DLD1 (cell line): ENCODE measurements at regions not wholly inside any gene's neighbourhood (a gene's known extent, or its start where the extent isn't known, plus 50 kb on each side); places are given as distances from the start of the nearest gene placed in this dataset.

Experiments used
- in situ Hi-C: cut with HindIII; loops from 2 replicates; pipeline ENCODE4 v1.10.0; 2017; ENCODE audit warnings: low sequenced_read_pairs

DNA sequence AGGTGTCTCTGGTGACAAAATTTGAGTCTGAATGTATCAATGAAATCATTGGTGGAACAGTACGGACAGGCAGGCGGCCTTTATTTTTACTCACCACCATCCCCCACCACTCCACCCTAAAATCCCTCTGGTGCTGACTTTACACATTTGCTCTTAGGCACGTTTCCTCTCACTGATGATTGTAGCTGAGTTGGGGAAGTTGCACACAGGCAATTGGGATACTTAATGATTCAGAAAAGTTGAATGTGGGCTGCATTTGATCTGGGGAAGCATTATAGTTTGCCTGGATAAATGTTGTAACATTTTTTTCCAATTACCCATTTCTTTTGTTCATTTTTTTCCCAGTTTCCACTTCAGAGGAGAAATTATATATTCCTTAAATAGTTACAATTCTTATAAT, 658.4 kb downstream of the TLR4 start:
- in situ Hi-C loops, result no loop called here

DNA sequence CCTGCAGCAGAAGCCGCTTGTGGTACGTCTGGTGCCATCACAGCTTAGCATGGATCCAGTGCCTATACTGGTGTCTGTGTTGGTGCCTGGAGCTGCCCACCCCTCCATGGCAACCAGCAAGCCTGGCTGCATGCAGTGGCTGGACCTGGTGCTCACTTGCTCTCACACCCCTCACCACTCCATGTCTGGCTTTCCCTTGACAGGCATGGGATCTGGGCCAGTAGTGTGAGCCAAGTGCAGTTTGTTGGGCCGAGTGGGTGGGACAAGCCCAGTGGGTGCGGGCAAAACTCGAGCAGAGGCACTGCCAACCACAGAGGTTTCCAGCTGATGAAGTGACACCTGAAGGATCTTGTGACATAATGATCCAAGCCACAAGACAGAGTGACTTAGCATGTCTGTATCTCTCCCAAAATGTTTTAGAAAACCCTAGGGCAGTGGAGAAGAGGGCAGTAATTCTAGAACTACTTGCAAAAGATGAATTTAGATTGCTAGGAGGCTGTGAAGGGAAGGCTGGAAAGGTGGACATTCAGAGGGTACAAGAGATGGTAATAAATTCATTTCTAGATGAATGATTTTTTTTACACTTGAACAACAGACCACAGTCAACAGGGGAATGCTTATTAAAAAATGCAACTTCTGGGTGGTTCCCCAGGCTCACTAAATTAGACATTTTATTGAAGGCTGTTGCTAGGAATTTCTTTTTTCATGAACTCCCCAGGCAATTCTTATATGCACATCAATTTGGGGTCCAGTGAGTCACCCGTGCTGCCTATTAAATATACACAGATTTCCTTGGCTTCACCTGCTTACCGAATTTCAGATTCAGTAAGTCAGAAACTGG, 660.3 kb downstream of the TLR4 start:
- in situ Hi-C loops, result no loop called here

DNA sequence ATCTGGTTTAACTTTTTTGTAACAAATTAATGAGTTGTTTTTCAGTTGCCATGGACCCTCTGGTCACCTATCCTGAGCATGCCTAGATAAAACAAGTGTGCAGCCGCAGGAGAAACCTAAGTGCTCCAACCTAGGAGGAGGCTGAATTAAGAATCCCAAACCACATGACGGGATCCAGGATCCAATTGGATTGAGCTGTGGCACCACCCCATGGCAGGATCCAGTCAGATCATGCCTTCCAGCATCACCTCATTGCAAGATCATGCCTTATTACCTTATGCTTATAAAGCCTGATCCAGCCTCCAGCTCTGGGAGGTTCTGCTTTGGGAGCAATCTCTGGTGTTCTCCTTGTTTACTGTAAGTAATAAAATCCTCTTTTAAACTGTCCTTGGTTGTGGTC, 662.0 kb downstream of the TLR4 start:
- in situ Hi-C loops, result no loop called here

DNA sequence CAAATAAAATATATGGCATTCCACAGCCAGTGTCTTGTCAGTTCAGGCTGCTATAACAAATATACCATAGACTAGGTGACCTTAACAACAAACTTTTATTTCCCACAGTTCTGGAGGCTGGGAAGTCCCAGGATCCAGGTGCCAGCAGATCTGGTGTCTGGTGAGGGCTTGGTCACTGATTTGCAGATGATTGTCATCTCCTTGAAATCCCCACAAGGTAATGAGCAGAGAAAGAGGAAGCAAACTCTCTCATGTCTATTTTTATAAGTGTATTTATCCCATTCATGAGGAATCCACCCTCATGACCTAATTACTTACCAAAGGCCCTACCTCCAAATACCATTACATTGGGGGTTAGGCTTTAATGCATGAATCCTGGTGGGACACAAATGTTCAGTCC, 663.2 kb downstream of the TLR4 start:
- in situ Hi-C loops, result no loop called here

DNA sequence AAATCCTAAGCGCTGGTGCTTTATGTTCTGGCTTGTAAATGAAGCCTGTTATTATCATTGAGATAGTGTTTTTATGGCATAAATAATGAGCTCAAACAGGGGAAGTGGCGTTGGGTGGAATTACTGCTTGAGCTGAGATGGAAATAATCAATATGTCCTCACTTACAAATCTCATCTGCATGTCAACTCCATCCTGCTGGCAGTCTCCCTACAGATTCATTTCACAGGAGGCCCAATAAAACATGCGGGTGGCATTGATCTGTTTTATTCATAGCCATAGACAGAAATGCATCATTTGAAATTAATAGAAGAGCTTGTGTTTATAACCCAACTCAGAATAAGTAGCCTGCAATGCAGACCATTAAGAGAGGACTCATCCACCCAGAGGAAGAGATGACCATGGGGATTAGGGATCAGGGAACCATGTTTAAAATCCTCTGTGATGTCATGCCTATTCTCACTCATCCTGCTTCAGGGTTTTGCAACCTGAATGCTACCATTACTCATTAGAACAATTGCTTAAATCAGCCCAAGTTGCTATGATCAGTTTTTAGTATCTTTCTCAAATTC, 680.4 kb downstream of the TLR4 start:
- in situ Hi-C loops, result no loop called here

DNA sequence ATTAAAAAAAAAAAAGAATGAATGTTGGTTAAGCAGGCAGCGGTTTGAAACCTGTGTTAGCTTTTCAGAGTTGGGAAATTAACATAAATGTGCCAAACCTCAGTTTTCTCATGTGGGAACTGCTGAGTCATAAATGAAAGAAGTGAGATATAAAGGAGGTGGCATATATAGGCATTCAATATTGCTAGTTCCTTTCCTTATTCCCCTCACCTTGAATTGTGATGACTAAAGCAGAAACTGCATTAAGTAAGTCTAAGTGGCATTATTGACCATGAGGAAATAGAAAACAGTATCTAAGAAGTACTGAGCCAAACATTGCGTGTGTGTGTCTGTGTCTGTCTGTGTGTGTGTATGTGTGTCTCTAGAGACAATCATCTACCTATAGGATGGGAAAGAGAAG, 691.2 kb downstream of the TLR4 start:
- in situ Hi-C loops, result no loop called here

DNA sequence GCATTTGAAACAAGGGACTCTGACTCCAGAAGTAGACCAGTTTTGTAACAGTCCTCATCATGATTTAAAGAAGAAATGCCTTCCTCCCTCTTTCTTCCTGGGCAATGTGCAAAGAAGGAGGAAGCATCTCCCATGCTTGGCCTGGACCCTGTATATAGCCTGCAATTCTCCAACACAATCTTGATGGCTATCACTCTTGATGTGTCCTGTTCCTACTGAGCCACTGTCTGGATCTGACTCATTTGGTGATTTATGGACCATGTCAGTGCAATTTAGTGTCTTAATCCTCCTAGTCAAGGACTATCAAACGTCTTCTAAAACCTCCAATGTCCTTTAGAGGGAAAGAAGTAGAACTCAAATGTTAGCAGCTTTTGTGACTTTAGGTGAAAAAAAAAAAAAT, 697.3 kb downstream of the TLR4 start:
- in situ Hi-C loops, result no loop called here

DNA sequence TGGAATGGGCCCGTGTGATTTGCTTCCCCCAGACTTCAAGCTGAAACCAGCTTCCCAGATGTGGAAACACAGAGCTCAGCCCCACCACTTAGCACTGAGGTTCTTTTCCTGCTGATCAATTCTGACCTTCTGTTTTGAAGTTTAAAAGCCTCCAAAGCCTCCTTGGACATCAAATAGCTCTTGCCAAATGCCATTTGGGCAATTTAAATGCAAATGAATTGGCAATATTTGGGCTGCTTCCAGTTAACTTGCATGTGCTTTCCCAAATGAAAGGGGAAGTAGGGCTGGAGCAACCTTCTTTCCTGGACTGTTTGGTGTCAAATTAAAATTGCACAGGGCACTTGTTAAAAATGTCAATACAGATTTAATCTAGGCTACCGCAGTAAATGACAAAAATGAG, 710.5 kb downstream of the TLR4 start:
- in situ Hi-C loops, result no loop called here

DNA sequence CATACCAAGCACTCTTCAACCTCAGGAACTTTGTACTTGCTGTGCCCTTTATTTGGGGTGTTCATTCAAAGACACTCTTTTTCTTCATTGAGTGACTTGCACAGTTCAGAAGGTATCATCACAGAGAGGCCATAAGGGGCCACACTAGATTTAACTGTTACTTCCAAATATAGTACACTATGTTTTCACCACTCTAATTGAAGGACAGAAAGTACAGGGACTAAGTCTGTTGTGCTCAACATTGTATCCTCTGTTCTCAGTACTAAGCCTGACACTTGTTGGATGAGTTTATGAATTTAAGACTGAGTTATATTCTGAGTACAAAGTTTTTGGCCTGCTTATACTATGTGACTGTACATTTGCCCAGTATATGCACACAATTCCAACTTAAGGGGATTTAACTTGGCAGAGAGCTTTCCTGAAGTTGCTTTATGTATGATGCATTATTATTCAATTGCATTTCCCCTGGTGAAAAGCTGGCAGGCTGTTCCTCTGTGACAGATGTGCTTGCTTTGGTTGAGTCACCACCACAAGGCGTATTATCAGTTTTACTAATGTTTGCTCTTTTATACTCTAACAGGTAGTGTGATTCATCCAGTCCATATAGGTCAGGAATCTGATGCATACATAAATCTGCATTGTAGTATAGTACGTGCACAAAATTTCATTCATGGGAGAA, 714.8 kb downstream of the TLR4 start:
- in situ Hi-C loops, result no loop called here

DNA sequence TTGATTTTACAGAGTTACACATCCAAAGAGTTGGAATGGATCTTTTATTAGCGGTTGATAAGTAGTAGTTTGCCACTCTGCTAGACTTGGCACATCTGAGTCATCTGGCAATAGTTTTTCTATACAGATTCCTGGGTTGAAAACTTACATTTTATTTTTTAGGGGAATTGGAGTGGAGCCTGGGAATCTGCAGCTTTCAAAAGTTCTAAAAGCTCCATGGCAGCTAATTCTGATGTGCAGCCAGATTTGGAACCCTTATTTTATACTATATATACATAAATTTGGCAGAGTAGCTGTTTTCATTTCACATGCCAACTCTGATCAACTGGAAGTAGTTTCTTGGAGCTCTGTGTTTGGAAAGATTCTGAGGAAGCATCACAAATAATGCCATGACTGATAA, 715.5 kb downstream of the TLR4 start:
- in situ Hi-C loops, result no loop called here

DNA sequence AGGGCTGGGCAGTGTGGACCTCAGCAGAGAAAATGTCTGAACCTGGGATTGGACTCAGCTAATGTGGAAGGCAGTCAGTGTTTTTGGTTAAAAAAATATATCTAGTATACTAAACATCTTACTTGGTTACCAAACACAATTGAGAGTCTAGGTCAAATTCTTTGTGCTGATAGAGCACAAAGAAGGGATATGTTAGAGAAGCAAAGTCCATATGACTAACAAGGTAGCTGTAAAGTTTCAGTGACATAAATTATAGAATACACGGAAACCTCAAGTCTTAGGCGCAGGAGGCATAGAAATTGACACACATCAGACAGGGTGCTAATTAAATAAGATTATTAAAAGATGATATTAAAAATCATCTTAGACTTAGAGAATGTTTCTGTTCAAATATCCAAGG, 718.3 kb downstream of the TLR4 start:
- in situ Hi-C loops, result no loop called here

DNA sequence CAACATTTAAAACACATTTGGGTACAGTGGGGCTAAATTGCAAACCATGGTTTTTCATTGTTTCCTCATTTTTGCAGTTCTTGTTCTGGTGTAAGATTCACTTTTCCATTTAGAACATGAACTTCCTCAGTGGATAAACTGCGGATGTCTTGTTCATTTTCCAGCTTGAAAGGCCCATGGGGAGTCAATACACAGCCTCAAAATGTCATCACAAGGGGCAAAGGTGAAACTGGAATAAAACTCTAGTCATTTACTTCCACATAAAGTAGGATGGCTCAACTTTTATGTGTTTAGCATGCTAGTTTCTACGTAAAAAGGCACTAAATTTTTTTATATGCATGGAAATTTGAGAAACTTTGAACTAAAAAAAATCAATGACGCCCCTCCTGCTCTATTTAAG, 718.8 kb downstream of the TLR4 start:
- in situ Hi-C loops, result no loop called here

DNA sequence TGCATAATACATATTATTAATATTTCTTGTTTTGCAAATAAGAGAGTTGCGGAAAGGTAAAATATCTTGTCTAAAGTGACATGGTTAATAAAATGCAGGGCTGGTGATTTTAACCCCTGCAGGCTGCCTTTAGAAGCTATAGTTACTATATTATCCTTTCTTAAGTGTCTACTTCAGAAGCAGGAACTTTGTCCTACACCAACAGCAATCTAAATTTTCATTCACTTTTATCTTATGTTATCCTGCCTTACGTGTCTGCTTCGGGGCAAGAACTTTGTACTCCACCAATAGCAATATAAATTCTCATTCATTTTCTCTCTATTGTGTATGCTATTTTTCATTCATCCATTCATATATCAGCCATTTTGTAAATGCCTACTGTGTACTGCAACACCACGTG, 719.5 kb downstream of the TLR4 start:
- in situ Hi-C loops, result no loop called here

DNA sequence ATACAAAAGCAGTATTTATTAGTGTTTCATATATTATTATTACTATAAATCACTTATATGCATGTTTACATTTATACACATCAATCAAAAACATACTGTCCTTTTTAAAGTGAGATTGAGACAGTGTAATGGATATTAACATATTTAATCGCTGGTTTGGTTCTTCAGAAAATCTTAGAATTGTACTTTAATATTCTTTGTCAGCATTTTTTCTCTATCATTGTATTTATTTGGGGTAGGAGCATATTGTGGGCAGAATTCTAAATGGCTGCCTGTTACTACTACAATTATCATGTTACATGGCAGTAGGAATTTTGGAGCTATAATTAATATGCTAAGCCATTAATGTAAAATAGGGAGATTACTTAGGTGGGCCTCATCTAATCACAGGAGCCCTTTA, 722.6 kb downstream of the TLR4 start:
- in situ Hi-C loops, result no loop called here

DNA sequence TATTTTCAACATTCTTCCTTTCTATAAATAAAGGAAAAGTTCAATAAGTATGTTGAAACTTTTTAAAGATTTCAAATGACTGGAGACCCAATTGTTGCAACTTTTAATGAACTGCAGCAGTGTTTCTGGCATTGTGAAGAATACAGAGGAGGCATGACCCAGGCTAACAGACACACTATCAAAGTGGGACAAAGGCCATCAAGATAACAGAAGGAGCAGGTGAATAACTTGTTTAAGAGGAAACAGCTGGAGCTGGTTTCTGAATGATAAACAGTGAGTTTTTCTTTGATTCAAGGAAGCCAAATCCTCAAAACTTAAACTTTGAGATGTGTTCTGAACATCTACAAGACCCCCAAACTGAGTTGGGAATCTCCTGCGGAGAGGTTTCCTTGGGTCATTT, 734.6 kb downstream of the TLR4 start:
- in situ Hi-C loops, result no loop called here

DNA sequence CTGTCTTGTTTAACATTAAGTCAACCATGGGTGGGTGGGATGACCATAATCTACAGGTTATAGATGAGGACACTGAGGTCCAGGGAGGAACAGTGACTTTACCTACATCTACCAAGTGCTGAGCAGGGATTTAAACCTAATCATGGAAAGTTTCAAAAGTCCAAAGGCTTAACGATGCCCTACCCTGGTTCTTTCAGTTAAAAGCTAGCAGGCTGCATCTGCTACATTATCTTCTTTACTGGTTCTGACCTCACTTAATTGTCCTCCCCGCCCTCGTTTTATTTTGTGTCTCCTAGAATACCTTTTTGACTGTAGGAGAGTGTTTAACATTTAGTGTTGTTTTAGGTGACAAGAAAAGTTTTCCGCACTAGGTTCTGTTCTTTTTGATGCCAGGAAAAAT, 735.2 kb downstream of the TLR4 start:
- in situ Hi-C loops, result no loop called here

DNA sequence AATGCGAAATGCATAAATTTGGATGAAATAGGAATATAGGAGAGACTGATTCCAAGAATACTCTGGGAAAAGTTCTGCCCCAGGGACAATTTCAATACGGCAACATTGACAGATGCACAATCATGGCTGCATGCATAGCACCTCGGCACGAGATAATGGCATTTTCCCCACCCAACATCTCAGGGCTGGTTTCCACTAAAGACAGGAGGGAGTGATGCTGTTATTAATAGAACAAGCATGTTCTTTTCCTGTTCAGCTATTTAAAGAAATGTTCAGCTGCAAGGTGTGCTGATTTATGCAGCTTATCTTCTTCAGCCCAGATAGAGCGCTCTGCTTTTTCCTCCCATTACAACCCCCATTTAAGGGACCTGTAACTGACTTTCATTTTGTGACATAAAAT, 740.2 kb downstream of the TLR4 start:
- in situ Hi-C loops, result no loop called here

DNA sequence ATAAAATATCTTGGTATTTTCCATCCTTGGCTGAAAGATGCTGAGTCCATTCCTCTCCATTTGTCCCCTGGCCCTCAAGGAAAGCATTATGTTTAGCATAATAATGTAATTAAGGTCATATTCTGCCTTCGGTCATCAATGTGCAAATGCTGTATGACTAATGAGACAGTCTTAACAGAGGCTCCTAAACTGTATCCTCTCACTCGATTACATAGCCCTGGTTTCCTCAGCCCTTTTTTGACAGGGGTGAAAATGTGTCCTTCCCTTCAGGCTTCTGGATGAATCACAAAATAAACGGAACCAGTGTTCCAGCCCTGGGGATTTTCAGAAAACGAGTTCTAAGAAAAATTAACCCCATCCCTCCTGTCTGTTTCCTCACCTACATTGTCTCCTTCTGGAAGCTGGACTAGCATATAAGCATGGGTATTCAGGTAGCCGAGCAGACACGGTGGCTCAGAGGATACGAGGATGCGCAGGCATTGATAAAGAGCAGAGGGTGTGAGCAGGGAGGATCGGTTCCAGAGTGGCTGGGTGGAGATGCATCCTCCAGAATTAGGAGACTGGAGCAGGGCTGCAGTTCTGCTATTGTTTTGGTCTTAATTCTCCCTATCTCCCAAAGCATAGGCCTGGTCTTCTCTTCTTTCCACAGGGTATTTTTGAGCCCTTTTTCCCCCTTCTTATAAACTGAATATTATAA, 742.9 kb downstream of the TLR4 start:
- in situ Hi-C loops, result no loop called here

DNA sequence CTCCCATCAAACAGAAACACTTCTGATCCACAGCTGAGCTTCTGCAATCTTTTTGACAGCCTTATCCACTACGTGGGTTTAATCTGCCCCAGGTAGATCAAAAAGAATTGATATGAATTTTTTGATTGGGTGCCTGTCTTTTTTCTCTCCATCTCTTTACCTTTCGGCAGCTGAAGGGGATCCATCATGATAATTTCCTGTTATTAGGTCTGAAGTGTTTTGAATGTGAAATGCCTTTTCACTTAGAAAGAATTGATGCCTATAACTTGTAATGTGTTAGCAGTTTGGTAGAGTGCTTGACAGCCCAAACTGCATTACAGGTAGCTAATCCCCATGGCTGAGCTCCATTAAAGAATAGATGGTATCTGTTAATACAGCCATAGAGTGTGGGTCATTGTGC, 745.4 kb downstream of the TLR4 start:
- in situ Hi-C loops, result no loop called here

DNA sequence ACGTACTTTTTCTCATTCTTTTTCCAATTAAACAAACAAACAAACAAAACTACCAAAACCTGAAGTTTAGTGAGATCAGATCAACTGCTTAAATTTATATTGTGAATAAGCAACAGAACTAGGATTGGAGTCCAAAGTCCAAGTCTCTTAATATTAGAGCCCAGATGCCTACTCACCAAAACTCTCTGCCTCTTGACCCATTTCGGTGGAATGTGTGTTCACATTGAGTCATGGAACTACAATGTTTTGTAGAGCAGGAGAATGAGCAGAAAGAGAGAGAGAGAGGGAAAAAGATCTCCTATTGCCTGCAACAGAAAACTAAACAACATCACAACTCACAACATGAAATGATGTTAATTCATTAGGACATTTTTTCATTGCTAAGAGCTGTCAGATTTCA, 751.1 kb downstream of the TLR4 start:
- in situ Hi-C loops, result no loop called here

DNA sequence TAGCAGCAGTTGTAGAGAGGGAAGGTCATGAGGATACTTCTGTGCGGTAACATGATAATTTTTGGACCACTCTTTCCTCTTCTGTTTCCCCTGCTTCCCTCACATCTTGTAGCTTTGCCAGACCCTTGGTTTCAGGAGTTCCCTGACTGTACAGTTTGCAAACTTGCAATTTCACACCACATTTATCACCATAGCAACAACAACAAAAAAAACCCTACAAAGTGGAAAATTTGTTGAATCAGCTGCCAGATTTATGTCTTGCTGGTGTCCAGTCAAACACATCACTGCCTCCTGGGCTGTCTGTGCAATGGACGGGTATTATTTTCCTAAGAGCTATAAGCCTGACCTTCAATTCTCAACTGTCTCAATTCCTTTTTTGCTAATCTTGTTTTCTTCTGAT, 751.6 kb downstream of the TLR4 start:
- in situ Hi-C loops, result no loop called here
